DND-41 (cell line): ENCODE measurements at regions not wholly inside any gene's neighbourhood (a gene's known extent, or its start where the extent isn't known, plus 50 kb on each side); places are given as distances from the start of the nearest gene placed in this dataset.

ENCODE experiments used
- ATAC-seq: fragments of 200-7000 bp; cut with Tn5 transposase; 3 replicates; pipeline ENCODE4 v1.9.1; 2021; ENCODE audit warnings: low read depth; ENCODE audit not compliant: insufficient read depth
- DNase-seq: peaks from one replicate; pipeline ENCODE4 v3.0.0-alpha.2; 2020
- H2AFZ ChIP-seq: 2 replicates; pipeline ENCODE4 v1.6.0; 2012; ENCODE audit warnings: low read depth, low read length
- H3K27ac ChIP-seq: 2 replicates; pipeline ENCODE4 v1.5.1; 2012; ENCODE audit warnings: low read length, inconsistent platforms
- H3K27me3 ChIP-seq: fragments of 200-600 bp; sonication (generic); 2 replicates; pipeline ENCODE4 v1.6.0; 2012; ENCODE audit warnings: low read length, mild to moderate bottlenecking, inconsistent platforms; ENCODE audit not compliant: insufficient read depth, poor library complexity
- H3K36me3 ChIP-seq: 2 replicates; pipeline ENCODE4 v1.5.1; 2012; ENCODE audit warnings: low read length, inconsistent platforms; ENCODE audit not compliant: insufficient read depth
- H3K4me1 ChIP-seq: 2 replicates; pipeline ENCODE4 v1.5.1; 2012; ENCODE audit warnings: mild to moderate bottlenecking, low read length; ENCODE audit not compliant: insufficient read depth
- H3K4me2 ChIP-seq: 2 replicates; pipeline ENCODE4 v1.6.0; 2012; ENCODE audit warnings: mild to moderate bottlenecking, moderate library complexity, low read length, inconsistent platforms; ENCODE audit not compliant: insufficient read depth
- H3K4me3 ChIP-seq, 2 experiments: fragments of 200-600 bp in 1 of 2; shearing (Covaris generic) in 1 of 2; 2 replicates each; pipeline ENCODE4 v1.5.1; 2012 to 2016; ENCODE audit warnings: inconsistent platforms in 2 of 2, low read length in 2 of 2, mild to moderate bottlenecking in 2 of 2, low read depth in 1 of 2, moderate library complexity in 1 of 2
- H3K79me2 ChIP-seq: 2 replicates; pipeline ENCODE4 v1.6.0; 2012; ENCODE audit warnings: low read length, inconsistent platforms; ENCODE audit not compliant: insufficient read depth
- H3K9ac ChIP-seq: 2 replicates; pipeline ENCODE4 v1.6.0; 2012; ENCODE audit warnings: low read depth, mild to moderate bottlenecking, inconsistent platforms, low read length, moderate library complexity
- H3K9me3 ChIP-seq: 2 replicates; pipeline ENCODE4 v1.5.1; 2012; ENCODE audit warnings: low read length, moderate library complexity, mild to moderate bottlenecking, inconsistent platforms; ENCODE audit not compliant: insufficient read depth, severe bottlenecking
- H4K20me1 ChIP-seq: 2 replicates; pipeline ENCODE4 v1.6.0; 2012; ENCODE audit warnings: low read length; ENCODE audit not compliant: insufficient read depth
- CTCF ChIP-seq: IDR thresholded peaks from 2 replicates; pipeline ENCODE4 v1.5.1; 2012; ENCODE audit warnings: borderline replicate concordance, low read length, moderate library complexity, mild to moderate bottlenecking; ENCODE audit not compliant: poor library complexity, severe bottlenecking; ENCODE audit errors: extremely low read depth
- EZH2 ChIP-seq: IDR thresholded peaks from 3 replicates; pipeline ENCODE4 v1.6.1; 2012; ENCODE audit warnings: borderline replicate concordance, low read depth, mild to moderate bottlenecking, moderate library complexity, low read length, inconsistent platforms; ENCODE audit not compliant: severe bottlenecking

- no peaks in the 10 kb centered on the region for H3K27me3 ChIP-seq
- no peak overlapping the region for H2AFZ ChIP-seq
- no peaks in the 10 kb centered on the region for H3K36me3 ChIP-seq
- H3K9ac ChIP-seq, result no peak overlapping the region
- H3K4me2 ChIP-seq, result no peak overlapping the region
- H3K9me3 ChIP-seq, result no peaks in the 10 kb centered on the region
- no peaks in the 10 kb centered on the region for H3K79me2 ChIP-seq
- DNase-seq (no peak), ATAC-seq (no peak)
- TF ChIP-seq EZH2 (no peak), CTCF (no peak)
- no peak overlapping the region for H3K4me3 ChIP-seq
- H3K27ac ChIP-seq, result no peak overlapping the region
- H4K20me1 ChIP-seq, result no peaks in the 10 kb centered on the region
- H3K4me1 ChIP-seq, result no peaks in the 10 kb centered on the region
Measured at GRCh38 chr9:7454624-7455023, 345.0 kb downstream of the DMAC1 start.

DNA sequence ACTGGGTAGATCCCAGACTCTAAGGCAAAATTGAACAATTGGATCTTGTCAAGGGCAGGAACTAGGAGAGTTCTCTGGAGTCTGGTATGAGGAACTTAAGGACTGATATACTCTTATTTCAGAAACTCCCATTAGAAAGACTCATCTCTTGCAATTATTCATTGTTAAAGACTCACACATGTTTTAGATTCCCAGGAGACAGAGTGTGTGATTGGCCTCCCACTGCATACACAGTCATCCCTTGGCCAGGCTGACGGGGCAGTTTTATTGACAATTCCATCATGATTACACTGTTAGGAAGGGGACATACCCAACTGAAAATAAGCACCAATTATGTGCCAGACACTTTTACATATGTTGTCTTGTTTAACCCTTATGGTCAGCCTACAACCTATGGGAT, 347.2 kb downstream of the DMAC1 start:
- no peak for DNase-seq
- TF ChIP-seq EZH2, result no peak
- no peak for TF ChIP-seq CTCF

DNA sequence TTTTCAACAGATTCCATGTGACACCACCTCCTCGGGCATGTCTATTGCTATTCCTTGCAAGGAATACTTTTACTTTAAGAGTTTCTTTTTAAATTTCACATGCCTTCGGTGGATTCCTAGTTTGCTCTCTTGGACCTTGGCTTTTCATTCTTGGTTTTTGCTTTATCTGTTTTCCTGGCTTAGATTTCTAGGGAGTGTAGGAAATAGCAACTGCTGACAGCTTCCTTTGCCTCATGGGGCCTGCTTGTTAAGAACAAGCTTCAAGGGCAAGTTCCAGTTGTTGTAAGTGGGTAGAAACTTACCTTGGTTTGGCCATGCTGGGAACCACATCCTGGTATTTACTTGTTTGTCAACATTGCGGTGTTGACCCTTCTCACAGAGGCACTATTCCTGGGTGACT, 348.5 kb downstream of the DMAC1 start:
- no peaks in the 10 kb centered on the region for H3K79me2 ChIP-seq
- no peaks in the 10 kb centered on the region for H3K4me1 ChIP-seq
- no peak for ATAC-seq
- no peak for DNase-seq
- H3K27ac ChIP-seq, result no peak overlapping the region
- H3K4me2 ChIP-seq, result no peak overlapping the region
- H3K9me3 ChIP-seq, result no peaks in the 10 kb centered on the region
- TF ChIP-seq EZH2 (no peak), CTCF (no peak)
- no peak overlapping the region for H2AFZ ChIP-seq
- H3K27me3 ChIP-seq, result no peaks in the 10 kb centered on the region
- H4K20me1 ChIP-seq, result no peaks in the 10 kb centered on the region
- H3K36me3 ChIP-seq, result no peaks in the 10 kb centered on the region
- H3K4me3 ChIP-seq, result no peak overlapping the region
- no peak overlapping the region for H3K9ac ChIP-seq

More for the DNA sequence above, 347.2 kb downstream of the DMAC1 start:
- H2AFZ ChIP-seq, result no peak overlapping the region
- H3K9ac ChIP-seq, result no peak overlapping the region
- H3K9me3 ChIP-seq, result no peaks in the 10 kb centered on the region
- H3K27ac ChIP-seq, result no peak overlapping the region
- H3K4me2 ChIP-seq, result no peak overlapping the region
- H3K4me3 ChIP-seq, result no peak overlapping the region
- H3K36me3 ChIP-seq, result no peaks in the 10 kb centered on the region
- no peaks in the 10 kb centered on the region for H4K20me1 ChIP-seq
- H3K79me2 ChIP-seq, result no peaks in the 10 kb centered on the region
- no peak for ATAC-seq
- no peaks in the 10 kb centered on the region for H3K4me1 ChIP-seq
- H3K27me3 ChIP-seq, result no peaks in the 10 kb centered on the region

GRCh38 chr9:7443541-7443940, 356.0 kb downstream of the DMAC1 start:
- Histone ChIP-seq H3K79me2 (no peaks in the 10 kb centered on the region), H3K4me2 (no peak overlapping the region), H4K20me1 (no peaks in the 10 kb centered on the region), H2AFZ (no peak overlapping the region), H3K27ac (no peak overlapping the region), H3K4me1 (no peaks in the 10 kb centered on the region), H3K9ac (no peak overlapping the region), H3K36me3 (no peaks in the 10 kb centered on the region), H3K4me3 (no peak overlapping the region), H3K9me3 (peaks cover 3% of the 10 kb centered on the region), H3K27me3 (no peaks in the 10 kb centered on the region)
- DNase-seq (no peak), ATAC-seq (no peak)
- TF ChIP-seq CTCF (no peak), EZH2 (no peak)
